Liver (tissue), 8 donors: ENCODE measurements at regions not wholly inside any gene's neighbourhood (a gene's known extent, or its start where the extent isn't known, plus 50 kb on each side); places are given as distances from the start of the nearest gene placed in this dataset.

Experiments used
- DNase-seq: peaks from one replicate; pipeline ENCODE4 v3.0.0-alpha.2; 2017; ENCODE audit warnings: low spot score
- H3K27ac ChIP-seq, 2 donors: one replicate each; pipeline ENCODE4 v1.7.0; 2013; ENCODE audit warnings: inconsistent platforms in 2 of 2, low read length in 2 of 2, control low read depth in 1 of 2, low read depth in 1 of 2, mild to moderate bottlenecking in 1 of 2
- H3K27me3 ChIP-seq, 4 donors: one replicate each; pipeline versions ENCODE4 v1.6.1 to v1.7.0; 2013; ENCODE audit warnings: low read length in 3 of 4, inconsistent platforms in 1 of 4, mild to moderate bottlenecking in 1 of 4, moderate library complexity in 1 of 4; ENCODE audit not compliant: control insufficient read depth in 4 of 4, insufficient read depth in 4 of 4
- H3K36me3 ChIP-seq, 4 donors: one replicate each; pipeline versions ENCODE4 v1.6.1 to v1.7.0; 2013; ENCODE audit warnings: low read length in 3 of 4, mild to moderate bottlenecking in 3 of 4, low read depth in 1 of 4, moderate library complexity in 1 of 4; ENCODE audit not compliant: control insufficient read depth in 4 of 4, insufficient read depth in 3 of 4
- H3K4me1 ChIP-seq, 4 donors: one replicate each; pipeline versions ENCODE4 v1.6.1 to v1.7.0; 2013; ENCODE audit warnings: low read length in 3 of 4, mild to moderate bottlenecking in 3 of 4, moderate library complexity in 1 of 4; ENCODE audit not compliant: control insufficient read depth in 4 of 4, insufficient read depth in 4 of 4
- H3K4me3 ChIP-seq, 3 donors: one replicate each; pipeline versions ENCODE4 v1.6.1 to v1.7.0; 2013; ENCODE audit warnings: low read length in 3 of 3, control low read depth in 1 of 3, low read depth in 1 of 3, mild to moderate bottlenecking in 1 of 3
- H3K9ac ChIP-seq, 2 donors: one replicate each; pipeline ENCODE4 v1.7.0; 2013; ENCODE audit warnings: low read length in 2 of 2, mild to moderate bottlenecking in 2 of 2, moderate library complexity in 2 of 2, control low read depth in 1 of 2, low read depth in 1 of 2
- H3K9me3 ChIP-seq, 4 donors: one replicate each; pipeline versions ENCODE4 v1.6.1 to v1.7.0; 2013; ENCODE audit warnings: low read length in 3 of 4; ENCODE audit not compliant: control insufficient read depth in 4 of 4
- EGR1 ChIP-seq, 2 donors: IDR thresholded peaks; 2 replicates each; pipeline ENCODE4 v1.6.1; 2016 to 2018; ENCODE audit warnings: antibody characterized with exemption in 2 of 2, low read depth in 2 of 2
- FOXA1 ChIP-seq: IDR thresholded peaks from 2 replicates; pipeline ENCODE4 v1.6.1; 2016; ENCODE audit warnings: antibody characterized with exemption
- FOXA2 ChIP-seq: IDR thresholded peaks from 2 replicates; pipeline ENCODE4 v1.6.1; 2016; ENCODE audit warnings: antibody characterized with exemption
- GABPA ChIP-seq, 2 donors: IDR thresholded peaks in 1 of 2; conservative IDR thresholded peaks in 1 of 2; 2 replicates each; pipeline ENCODE4 v1.6.1; 2016; ENCODE audit warnings: antibody characterized with exemption in 2 of 2, mild to moderate bottlenecking in 1 of 2, moderate library complexity in 1 of 2
- HNF4A ChIP-seq, 2 donors: conservative IDR thresholded peaks; 2 replicates each; pipeline ENCODE4 v1.6.1; 2016; ENCODE audit warnings: antibody characterized with exemption in 2 of 2, mild to moderate bottlenecking in 2 of 2
- HNF4G ChIP-seq: IDR thresholded peaks from 2 replicates; pipeline ENCODE4 v1.6.1; 2016; ENCODE audit warnings: antibody characterized with exemption
- JUND ChIP-seq, 2 donors: IDR thresholded peaks; 2 replicates each; pipeline ENCODE4 v1.6.1; 2016; ENCODE audit warnings: antibody characterized with exemption in 2 of 2
- NR2F2 ChIP-seq: IDR thresholded peaks from 2 replicates; pipeline ENCODE4 v1.6.1; 2016; ENCODE audit warnings: antibody characterized with exemption
- RAD21 ChIP-seq, 2 donors: IDR thresholded peaks; 2 replicates each; pipeline ENCODE4 v1.6.1; 2016; ENCODE audit warnings: antibody characterized with exemption in 2 of 2, mild to moderate bottlenecking in 2 of 2
- RXRA ChIP-seq, 2 donors: IDR thresholded peaks; 2 replicates each; pipeline ENCODE4 v1.6.1; 2017 to 2018; ENCODE audit warnings: antibody characterized with exemption in 2 of 2, mild to moderate bottlenecking in 1 of 2
- SP1 ChIP-seq: IDR thresholded peaks from 2 replicates; pipeline ENCODE4 v1.6.1; 2018; ENCODE audit warnings: antibody characterized with exemption, mild to moderate bottlenecking
- TAF1 ChIP-seq: conservative IDR thresholded peaks from 2 replicates; pipeline ENCODE4 v1.6.1; 2016; ENCODE audit warnings: antibody characterized with exemption, mild to moderate bottlenecking
- YY1 ChIP-seq: IDR thresholded peaks from 2 replicates; pipeline ENCODE4 v1.6.1; 2016; ENCODE audit warnings: antibody characterized with exemption, mild to moderate bottlenecking
- WGBS: extraction: QIAGEN DNeasy Blood & Tissue Kit; methylation state at CpG from one replicate; pipeline ENCODE4 v1.1.7; 2013; 5-methylcytosine and 5-hydroxymethylcytosine counted together
- TF ChIP-seq, protein P1 (sequence below): fragments of 150-350 bp; IDR thresholded peaks from 2 replicates; pipeline ENCODE4 v1.5.1; 2017; ENCODE audit warnings: improper control_type of control experiment, low read depth, low read length; ENCODE audit not compliant: missing input control
- TF ChIP-seq, protein P2 (sequence below): IDR thresholded peaks from 2 replicates; pipeline ENCODE4 v1.6.1; 2016; ENCODE audit warnings: antibody characterized with exemption, mild to moderate bottlenecking
- TF ChIP-seq, protein P3 (sequence below): IDR thresholded peaks from 2 replicates; pipeline ENCODE4 v1.6.1; 2016; ENCODE audit warnings: antibody characterized with exemption
- TF ChIP-seq, protein P4 (sequence below): IDR thresholded peaks from 2 replicates; pipeline ENCODE4 v1.6.1; 2016; ENCODE audit warnings: antibody characterized with exemption
- TF ChIP-seq, protein P5 (sequence below): IDR thresholded peaks from 2 replicates; pipeline ENCODE4 v1.6.1; 2016; ENCODE audit warnings: antibody characterized with exemption
- donor health status: healthy.
- donor health status: healthy.
- donor health status: healthy.
- donor health status: healthy.
- donor health status: healthy.

DNA sequence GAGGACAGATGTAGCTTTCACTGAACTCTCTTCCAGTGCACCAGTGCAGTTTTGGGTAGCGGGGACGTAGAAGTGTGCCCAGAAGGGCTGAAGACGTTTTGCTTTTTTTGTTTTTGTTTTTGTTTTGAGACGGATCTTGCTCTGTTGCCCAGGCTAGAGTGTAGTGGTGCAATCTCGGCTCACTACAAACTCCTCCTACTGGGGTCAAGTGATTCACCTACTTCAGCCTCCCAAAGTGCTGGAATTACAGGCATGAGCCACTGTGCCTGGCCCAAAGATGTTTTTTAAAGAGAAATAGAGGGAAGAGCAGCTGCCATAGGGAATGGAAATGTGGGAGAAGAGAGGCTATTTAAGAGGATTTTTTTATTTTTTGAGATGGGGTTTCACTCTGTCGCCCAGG lies 74.4 kb upstream of the ACSL1 start:
- Histone ChIP-seq H3K36me3 (no peaks in the 10 kb centered on the region), H3K4me3 (no peak overlapping the region), H3K9ac (no peak overlapping the region), H3K4me1 (peaks cover 6 to 67% (median 39%) of the 10 kb centered on the region in 4 donors), H3K27me3 (no peaks in the 10 kb centered on the region), H3K27ac (peak overlapping the region; percentile 91 to 95), H3K9me3 (no peaks in the 10 kb centered on the region)
- no peak for DNase-seq
- WGBS: 61% methylated on average over 6 of the region's 6 CpGs
- TF ChIP-seq SP1 (no peak), JUND (IDR thresholded peaks at IDR 0.05) (peak in 1 of 2 donors; percentile 29), NR2F2 (no peak), RXRA (IDR thresholded peaks at IDR 0.05) (peak; percentile 39 to 58), RAD21 (IDR thresholded peaks at IDR 0.05) (peak in 1 of 2 donors; percentile 27), HNF4A (conservative IDR thresholded peaks at IDR 0.05) (peak in 1 of 2 donors; percentile 43)
- TF ChIP-seq, protein P1, sequence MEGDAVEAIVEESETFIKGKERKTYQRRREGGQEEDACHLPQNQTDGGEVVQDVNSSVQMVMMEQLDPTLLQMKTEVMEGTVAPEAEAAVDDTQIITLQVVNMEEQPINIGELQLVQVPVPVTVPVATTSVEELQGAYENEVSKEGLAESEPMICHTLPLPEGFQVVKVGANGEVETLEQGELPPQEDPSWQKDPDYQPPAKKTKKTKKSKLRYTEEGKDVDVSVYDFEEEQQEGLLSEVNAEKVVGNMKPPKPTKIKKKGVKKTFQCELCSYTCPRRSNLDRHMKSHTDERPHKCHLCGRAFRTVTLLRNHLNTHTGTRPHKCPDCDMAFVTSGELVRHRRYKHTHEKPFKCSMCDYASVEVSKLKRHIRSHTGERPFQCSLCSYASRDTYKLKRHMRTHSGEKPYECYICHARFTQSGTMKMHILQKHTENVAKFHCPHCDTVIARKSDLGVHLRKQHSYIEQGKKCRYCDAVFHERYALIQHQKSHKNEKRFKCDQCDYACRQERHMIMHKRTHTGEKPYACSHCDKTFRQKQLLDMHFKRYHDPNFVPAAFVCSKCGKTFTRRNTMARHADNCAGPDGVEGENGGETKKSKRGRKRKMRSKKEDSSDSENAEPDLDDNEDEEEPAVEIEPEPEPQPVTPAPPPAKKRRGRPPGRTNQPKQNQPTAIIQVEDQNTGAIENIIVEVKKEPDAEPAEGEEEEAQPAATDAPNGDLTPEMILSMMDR: no peak
- TF ChIP-seq, protein P2, sequence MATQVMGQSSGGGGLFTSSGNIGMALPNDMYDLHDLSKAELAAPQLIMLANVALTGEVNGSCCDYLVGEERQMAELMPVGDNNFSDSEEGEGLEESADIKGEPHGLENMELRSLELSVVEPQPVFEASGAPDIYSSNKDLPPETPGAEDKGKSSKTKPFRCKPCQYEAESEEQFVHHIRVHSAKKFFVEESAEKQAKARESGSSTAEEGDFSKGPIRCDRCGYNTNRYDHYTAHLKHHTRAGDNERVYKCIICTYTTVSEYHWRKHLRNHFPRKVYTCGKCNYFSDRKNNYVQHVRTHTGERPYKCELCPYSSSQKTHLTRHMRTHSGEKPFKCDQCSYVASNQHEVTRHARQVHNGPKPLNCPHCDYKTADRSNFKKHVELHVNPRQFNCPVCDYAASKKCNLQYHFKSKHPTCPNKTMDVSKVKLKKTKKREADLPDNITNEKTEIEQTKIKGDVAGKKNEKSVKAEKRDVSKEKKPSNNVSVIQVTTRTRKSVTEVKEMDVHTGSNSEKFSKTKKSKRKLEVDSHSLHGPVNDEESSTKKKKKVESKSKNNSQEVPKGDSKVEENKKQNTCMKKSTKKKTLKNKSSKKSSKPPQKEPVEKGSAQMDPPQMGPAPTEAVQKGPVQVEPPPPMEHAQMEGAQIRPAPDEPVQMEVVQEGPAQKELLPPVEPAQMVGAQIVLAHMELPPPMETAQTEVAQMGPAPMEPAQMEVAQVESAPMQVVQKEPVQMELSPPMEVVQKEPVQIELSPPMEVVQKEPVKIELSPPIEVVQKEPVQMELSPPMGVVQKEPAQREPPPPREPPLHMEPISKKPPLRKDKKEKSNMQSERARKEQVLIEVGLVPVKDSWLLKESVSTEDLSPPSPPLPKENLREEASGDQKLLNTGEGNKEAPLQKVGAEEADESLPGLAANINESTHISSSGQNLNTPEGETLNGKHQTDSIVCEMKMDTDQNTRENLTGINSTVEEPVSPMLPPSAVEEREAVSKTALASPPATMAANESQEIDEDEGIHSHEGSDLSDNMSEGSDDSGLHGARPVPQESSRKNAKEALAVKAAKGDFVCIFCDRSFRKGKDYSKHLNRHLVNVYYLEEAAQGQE: no peak

DNA sequence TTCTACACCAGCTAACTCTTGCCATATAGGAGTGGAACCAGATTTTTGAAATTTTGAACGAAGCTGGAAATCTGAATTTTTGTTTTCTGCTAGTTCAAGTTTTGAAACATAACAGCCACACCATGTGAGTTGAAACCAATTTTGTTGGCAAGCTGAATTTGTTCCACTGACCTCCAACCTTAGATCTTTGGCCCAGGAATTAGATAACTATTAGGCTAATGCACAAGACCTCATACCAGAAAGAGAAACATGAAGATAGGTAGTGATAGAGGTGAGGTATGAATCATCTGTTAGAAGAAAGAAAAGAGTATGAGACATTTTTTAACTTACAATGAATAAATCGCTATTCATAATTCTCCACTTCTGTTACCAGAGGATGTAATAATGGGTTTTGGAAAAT lies 76.8 kb upstream of the ACSL1 start:
- H3K9ac ChIP-seq: peak overlapping the region in 1 of 2 donors; percentile 32
- H3K27ac ChIP-seq: peak overlapping the region; percentile 64 to 79
- no peaks in the 10 kb centered on the region for H3K9me3 ChIP-seq
- H3K4me3 ChIP-seq: no peak overlapping the region
- TF ChIP-seq NR2F2: peak; percentile 98
- TF ChIP-seq HNF4G: peak; percentile 26
- TF ChIP-seq, protein P3, sequence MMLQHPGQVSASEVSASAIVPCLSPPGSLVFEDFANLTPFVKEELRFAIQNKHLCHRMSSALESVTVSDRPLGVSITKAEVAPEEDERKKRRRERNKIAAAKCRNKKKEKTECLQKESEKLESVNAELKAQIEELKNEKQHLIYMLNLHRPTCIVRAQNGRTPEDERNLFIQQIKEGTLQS: no peak
- peak; percentile 75 to 87 for TF ChIP-seq RXRA (IDR thresholded peaks at IDR 0.05)
- TF ChIP-seq, protein P1: no peak
- TF ChIP-seq GABPA (IDR thresholded peaks at IDR 0.05 in 1 of 2, conservative IDR thresholded peaks at IDR 0.05 in 1 of 2): peak in 1 of 2 donors; percentile 28
- peak; percentile 72 to 85 for TF ChIP-seq HNF4A (conservative IDR thresholded peaks at IDR 0.05)
- TF ChIP-seq FOXA2: no peak
- TF ChIP-seq, protein P2: no peak
- peak in 1 of 2 donors; percentile 56 for TF ChIP-seq EGR1 (IDR thresholded peaks at IDR 0.05; ENCODE audit: low read depth in 2 of 2)
- TF ChIP-seq, protein P4, sequence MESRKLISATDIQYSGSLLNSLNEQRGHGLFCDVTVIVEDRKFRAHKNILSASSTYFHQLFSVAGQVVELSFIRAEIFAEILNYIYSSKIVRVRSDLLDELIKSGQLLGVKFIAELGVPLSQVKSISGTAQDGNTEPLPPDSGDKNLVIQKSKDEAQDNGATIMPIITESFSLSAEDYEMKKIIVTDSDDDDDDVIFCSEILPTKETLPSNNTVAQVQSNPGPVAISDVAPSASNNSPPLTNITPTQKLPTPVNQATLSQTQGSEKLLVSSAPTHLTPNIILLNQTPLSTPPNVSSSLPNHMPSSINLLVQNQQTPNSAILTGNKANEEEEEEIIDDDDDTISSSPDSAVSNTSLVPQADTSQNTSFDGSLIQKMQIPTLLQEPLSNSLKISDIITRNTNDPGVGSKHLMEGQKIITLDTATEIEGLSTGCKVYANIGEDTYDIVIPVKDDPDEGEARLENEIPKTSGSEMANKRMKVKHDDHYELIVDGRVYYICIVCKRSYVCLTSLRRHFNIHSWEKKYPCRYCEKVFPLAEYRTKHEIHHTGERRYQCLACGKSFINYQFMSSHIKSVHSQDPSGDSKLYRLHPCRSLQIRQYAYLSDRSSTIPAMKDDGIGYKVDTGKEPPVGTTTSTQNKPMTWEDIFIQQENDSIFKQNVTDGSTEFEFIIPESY: peak; percentile 39
- TF ChIP-seq JUND (IDR thresholded peaks at IDR 0.05): peak in 1 of 2 donors; percentile 51
- TF ChIP-seq YY1: peak; percentile 26
- TF ChIP-seq RAD21 (IDR thresholded peaks at IDR 0.05): peak; percentile 36 to 60
- no peak for TF ChIP-seq FOXA1
- TF ChIP-seq, protein P5, sequence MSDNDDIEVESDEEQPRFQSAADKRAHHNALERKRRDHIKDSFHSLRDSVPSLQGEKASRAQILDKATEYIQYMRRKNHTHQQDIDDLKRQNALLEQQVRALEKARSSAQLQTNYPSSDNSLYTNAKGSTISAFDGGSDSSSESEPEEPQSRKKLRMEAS: peak; percentile 68
- TF ChIP-seq SP1: peak; percentile 68
- no peak for TF ChIP-seq TAF1
- 69% methylated on average over 2 of the region's 2 CpGs for WGBS
- no peak for DNase-seq
- peaks cover 5 to 50% (median 28%) of the 10 kb centered on the region in 4 donors for H3K4me1 ChIP-seq
- no peaks in the 10 kb centered on the region for H3K36me3 ChIP-seq
- no peaks in the 10 kb centered on the region for H3K27me3 ChIP-seq
